Activated T-cell treated with anti-CD3 and anti-CD28 coated beads for 24 hours (primary cell): ENCODE measurements at regions not wholly inside any gene's neighbourhood (a gene's known extent, or its start where the extent isn't known, plus 50 kb on each side); places are given as distances from the start of the nearest gene placed in this dataset.
"Not testable (repeated sequence)": the region's sequence is repeated elsewhere in the genome, so short reads cannot be mapped to it uniquely, and the experiment has no call there.

Experiments used
- DNase-seq: peaks from one replicate; pipeline ENCODE4 v3.0.0-alpha.2; 2020; ENCODE audit warnings: low read depth

DNA sequence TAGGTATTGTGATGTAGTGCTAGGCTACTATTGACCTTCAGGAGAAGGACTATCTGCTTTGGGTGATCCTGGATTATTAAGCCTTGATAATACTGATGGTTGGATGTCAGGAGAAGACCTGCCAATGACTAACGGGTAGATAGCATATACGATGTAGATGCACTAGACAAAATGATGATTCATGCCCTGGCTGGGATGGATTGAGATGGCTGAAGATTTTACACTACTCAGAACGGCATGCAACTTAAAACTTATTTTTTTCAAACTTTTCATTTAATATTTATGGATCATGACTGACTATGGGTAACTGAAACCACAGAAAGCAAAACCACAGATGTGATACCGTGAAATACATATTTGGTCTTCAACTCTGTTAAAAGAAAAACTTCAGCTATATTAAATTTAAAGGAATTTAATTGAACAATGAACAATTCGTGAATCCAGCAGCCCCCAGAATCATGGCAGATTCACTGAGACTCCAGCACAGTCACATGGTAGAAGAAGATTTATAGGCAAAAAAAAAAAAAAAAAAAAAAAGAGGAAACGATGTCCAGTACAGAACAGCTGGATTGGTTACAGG is 124.6 kb upstream of the CDK13 start:
- no peak for DNase-seq

DNA sequence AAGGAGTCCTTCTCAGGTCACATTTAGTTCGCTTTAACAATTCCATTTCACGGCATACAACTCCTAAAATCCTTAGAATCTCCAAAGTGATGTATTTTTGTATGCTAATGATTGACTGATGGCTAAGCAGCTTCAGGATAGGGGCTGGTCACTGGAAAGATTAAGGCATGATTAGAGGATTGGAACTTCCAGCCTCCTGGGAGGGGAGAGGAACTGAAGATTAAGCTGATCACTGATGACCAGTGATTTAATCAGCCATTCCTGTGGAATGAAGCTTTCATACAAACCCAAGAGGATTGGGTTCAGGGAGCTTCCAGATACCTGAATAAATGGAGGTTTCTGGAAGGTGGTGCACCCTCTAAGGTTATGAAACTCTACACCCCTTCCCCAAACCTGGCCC is 123.9 kb upstream of the CDK13 start:
- no peak for DNase-seq

DNA sequence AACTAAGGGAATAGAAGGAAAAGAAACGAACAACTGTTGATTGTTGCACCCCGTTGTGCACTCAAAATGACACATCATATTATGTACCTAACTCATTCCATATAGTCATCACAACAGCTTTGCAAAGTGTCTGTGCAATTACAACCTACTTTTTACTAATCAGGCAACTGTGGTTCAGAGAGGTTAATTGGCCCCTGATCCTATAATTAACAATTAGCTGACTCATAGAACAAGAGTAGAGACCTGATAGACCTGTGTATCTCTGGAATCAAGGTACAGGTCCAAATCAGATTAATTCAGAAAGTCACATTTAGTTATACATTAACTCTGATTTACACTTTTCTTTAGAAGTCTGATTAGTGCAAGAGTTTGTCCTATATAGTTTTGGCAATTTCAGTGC is 122.5 kb upstream of the CDK13 start:
- no peak for DNase-seq

DNA sequence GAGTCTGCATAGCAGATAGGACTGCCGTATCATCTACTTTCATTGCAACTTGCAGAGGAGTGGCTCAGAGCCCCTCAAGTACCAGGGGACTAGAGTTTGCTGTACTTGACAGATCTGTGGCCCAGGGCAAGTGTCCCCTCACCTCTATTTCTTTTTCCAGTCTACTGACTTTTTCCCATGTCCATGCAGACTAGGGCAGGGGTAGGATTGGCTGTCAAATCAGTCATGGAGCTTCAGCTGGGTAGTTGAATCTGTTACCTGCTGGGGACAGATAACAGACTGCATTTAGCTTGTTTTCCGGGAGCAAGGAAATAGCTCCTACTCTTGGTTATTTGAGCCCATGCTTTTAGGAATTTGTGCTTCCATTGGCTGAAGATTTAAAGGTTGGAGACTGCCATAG is 121.0 kb upstream of the CDK13 start:
- no peak for DNase-seq

DNA sequence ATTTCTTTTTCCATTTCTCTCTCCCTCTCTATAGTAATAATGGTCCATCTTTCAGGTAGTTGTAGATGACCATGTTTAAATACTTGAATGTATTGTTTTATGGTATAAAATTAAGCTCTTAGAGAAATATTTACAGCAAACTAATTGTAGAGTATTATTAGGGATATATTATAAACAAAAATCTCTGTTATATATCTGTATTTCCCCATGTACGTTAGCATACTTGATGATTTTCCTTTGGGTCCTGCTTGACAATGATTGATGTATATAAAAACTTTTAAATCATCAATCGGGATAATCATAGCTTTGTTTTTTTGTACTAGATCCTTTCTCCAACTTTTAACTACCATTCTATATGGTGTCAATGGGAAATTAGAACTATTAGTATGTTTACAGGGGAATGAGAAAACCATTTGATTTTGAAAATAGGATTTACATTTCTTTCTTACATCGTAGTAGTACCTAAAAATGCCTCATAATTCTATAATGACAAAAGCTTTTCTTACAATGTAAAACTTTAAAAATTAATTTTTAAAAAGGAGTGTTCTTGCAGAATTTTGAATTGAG is 117.5 kb upstream of the CDK13 start:
- DNase-seq = no peak

DNA sequence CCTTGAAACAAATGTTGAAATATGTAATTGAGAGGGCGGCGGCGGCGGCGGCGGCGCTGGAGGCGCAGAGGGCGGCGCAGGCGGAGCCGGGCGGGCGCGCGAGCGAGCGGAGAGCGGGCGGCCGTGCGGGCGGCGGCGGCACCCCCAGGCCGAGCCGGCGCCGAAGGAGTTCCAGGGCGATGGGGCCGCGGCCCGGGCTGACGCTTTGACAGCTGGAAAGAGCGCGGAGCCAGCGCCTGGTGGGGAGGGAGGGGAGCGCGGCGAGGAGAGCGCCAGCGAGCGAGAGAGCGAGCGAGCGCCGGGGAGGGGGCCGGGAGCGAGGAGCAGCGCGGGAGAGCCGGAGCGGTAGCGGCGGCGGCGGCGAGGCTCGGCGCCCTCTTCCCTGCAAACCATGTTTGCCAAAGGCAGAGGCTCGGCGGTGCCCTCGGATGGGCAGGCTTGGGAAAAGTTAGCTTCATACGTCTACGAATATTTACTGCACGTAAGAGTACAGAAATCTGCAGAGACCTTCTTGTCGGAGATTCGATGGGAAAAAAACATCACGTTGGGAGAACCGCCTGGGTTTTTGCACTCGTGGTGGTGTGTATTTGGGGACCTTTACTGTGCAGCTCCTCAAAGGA is 116.8 kb upstream of the CDK13 start:
- DNase-seq = peak; percentile 22

DNA sequence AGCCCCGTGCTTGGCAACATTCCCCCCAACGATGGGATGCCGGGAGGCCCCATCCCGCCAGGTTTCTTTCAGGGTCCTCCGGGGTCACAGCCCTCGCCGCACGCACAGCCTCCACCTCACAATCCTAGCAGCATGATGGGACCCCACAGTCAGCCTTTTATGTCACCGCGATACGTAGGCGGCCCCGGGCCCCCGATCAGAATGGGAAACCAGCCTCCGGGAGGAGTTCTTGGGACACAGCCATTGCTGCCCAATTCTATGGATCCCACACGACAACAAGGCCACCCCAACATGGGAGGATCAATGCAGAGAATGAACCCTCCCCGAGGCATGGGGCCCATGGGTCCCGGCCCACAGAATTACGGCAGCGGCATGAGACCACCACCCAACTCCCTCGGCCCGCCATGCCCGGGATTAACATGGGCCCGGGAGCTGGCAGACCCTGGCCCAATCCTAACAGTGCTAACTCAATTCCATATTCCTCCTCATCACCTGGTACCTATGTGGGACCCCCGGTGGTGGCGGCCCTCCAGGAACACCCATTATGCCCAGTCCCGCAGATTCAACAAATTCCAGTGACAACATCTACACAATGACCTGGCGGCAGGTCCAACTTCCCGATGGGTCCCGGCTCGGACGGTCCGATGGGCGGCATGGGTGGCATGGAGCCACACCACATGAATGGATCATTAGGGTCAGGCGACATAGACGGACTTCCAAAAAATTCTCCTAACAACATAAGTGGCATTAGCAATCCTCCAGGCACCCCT is 116.0 kb upstream of the CDK13 start:
- not testable (repeated sequence) for DNase-seq

DNA sequence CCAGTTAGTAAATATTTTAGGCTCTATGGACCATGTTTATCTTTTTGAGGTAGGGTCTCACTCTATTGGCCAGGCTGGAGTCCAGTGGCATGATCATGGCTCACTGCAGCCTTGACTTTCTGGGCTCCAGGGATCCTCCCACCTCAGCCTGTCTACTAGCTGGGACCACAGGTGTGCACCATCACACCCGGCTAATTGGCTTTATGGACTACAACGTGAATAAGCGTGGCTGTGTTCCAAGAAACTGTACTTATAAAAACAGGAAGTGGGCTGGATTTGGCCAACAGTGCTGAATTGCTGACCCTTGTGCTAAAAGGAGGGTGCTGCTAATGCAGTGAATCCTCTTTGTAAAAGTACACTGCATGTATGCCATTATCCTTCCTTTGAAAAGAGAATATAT is 111.7 kb upstream of the CDK13 start:
- DNase-seq = no peak

DNA sequence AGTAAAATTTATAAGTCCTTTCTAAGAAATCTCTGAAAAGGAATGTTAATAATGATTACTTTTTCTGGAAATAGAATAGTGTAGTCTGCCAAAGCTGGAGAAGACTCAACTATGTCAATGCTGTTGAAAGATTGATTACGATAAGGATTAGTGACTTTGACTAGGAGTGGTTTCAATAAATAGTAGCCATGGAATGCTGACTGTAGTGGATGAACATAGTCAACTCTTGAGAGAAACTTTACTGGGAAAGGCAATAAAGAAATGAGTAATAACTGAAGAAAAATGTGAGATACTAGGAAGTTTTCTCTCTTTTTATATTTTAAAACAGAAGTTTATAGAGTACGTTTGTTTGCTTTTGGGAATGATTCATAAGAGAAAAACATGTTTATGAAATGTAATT is 105.0 kb upstream of the CDK13 start:
- no peak for DNase-seq

DNA sequence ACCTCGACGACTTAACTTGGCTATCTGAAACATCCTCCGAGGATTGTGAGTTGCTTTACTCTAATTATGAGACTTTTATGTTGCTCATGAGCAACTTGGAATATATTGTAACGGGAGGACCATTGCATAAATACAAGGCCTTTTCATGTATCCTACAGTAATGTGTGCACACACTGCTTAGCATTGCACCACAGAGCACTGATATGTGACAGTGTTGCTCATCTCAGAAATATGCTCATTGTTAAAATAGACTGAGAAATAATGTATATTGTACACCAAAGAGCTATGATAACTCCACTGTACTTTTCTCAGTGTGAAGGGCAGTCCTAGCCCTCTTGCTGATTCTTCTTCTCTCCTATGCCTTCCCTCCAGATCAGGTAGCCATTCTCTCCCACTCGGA is 102.8 kb upstream of the CDK13 start:
- DNase-seq = no peak

DNA sequence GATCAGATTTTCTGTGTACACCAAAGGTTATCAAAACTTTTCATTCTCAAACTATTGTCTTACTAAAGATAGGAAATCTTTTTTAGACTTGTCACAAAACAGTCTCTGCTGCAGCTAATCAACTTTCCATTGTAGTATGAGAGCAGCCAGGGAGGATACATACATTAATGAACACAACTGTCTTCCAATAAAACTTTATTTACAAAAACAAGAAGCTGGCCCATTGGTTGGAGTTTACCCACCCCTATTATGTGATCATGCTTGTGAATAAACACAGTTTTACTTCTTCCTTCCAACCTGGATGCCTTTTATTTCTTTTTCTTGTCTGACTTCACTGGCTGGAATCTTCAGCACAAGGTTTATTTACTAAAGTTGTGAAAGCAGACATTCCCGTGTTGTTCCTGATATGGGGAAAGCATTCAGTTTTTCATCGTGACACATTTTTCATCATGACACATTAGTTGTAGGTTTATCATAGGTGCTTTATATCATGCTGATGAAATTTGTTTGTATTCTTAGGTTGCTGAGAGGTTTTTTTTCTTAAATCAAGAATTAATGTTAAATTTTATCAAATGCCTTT is 98.5 kb upstream of the CDK13 start:
- DNase-seq = no peak

DNA sequence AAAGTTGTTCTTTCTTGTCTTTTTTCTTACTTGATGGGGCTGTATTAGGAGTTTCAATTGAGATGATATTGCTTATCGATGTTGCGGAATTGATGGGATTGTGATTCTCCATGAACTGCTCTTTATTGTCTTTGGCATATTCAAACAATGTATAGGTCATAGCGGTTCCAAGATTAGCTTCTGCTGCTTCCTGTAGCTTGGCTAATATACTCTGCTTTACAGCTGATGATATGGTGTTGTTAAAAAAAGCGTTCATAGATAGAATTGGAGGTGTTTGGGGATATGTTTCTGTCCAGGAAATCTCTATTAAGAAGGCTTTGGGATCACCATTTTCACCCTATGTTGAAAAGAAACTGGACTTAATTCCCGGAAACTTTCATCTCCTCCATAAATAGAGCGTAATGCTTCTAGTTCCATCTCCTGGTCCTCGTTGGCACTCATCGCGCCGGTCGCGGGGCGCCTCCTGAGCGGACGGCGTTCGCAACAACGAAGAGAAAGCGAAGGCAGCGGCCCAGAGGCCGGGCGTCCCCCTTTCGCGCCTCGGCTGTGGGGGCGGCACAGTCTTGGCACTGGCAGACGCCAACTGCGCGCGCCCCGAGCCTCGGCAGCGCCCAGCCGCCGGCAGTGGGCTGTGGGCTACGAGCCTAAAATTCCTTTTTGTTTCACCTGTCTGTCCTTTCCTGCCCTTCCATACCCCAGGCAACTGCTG is 95.3 kb upstream of the CDK13 start:
- not testable (repeated sequence) for DNase-seq

DNA sequence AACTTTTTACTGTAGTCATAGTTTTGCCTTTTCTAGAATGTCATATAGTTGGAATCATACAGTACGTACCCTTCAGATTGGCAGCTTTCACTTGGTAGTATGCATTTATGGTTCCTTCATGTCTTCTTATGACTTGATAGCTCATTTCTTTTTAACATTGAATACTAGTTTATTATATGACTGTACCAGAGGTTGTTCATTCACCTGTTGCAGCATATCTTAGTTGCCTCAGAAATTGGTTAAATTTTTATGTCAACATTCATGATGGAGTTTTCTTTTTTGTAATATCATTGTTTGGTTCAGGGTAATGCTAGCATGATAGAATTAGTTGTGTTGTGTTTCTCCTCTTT is 94.8 kb upstream of the CDK13 start:
- DNase-seq = no peak

DNA sequence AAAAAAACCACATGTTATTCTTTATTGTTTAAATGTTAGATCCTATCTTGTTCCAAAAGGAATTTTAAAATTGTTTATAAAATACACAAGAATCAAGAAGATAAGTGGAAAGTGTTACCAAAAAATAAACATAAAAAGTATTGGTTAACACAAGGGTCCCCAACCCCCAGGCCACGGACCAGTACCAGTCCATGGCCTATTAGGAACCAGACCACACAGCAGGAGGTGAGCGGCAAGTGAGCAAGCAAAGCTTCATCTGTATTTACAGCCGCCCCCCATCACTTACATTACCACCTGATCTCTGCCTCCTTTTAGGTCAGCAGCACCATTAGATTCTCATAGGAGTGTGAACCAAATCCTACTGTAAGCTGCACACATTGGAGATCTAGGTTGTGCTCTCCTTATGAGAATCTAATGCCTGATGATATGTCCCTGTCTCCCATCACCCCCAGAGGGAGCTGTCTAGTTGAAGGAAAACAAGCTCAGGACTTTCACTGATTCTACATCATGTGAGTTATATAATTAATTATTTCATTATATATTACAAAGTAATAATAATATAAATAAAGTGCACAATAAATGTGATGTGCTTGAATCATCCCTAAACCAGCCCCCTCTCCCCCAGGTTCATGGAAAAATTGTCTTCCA is 86.3 kb upstream of the CDK13 start:
- DNase-seq = not testable (repeated sequence)

DNA sequence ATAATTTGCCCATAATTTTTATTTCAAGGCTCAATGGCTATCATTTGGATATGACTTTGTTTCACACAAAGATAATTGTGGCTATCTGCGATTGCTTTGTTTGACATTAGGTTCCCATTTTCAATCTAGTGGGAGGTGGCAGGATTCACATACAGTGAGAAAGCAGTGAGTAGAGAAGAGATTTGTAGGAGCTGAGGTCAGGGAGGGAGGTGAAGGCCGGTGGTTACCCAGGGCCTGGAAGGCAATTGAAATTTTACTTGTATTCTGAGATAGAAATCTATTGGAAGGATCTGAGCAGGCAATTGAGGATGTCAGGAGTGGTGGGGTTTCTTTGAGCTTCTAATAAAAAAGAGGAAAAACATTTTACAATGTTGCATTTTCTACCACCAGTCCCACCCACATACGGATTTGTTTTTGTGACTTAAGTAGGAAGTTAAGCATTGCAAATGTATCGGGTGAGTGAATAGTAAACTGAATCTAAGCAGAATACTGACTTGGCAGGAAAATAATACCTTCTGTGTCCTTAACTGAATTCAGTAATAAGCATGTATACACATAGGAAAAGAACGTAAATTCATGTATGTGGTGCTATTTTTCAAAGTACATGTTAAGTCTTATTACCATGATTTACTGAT is 80.1 kb upstream of the CDK13 start:
- DNase-seq = not testable (repeated sequence)

DNA sequence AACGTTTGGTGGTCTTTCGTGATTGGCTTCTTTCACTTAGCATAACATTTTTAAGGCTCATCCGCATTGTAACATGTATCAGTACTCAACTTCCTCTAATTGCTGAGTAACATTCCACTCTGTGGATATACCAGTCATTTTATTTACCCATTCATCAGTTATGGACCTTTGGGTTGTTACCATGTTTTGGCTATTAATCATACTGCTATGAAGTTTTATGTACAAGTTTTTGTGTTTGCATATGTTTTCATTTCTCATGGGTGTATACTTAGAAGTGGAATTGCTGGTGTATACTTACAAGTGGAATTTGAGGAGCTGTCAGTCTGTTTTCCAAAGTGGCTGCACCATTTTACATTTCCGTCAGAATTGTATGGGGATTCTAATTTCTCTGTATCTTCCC is 78.4 kb upstream of the CDK13 start:
- DNase-seq = not testable (repeated sequence)

DNA sequence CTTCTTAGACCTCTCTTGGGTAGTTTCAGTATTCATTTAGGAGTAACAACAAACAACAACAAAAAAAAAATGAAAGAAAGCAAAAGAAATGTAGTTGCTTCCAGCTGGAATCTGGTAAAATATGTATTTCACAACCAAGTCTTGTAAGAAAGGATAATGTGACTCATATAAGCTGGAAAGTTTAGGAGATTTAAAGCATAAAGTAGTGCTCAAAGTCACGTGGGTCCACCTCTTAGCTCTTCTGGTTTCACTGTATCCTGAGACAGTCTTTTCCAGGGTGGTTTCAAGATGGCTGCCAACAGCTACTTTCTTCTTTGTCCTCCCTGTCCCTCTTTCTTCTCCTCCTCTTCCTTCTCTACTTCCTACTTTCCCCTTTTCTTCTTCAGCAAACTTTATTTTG is 69.5 kb upstream of the CDK13 start:
- DNase-seq = no peak

DNA sequence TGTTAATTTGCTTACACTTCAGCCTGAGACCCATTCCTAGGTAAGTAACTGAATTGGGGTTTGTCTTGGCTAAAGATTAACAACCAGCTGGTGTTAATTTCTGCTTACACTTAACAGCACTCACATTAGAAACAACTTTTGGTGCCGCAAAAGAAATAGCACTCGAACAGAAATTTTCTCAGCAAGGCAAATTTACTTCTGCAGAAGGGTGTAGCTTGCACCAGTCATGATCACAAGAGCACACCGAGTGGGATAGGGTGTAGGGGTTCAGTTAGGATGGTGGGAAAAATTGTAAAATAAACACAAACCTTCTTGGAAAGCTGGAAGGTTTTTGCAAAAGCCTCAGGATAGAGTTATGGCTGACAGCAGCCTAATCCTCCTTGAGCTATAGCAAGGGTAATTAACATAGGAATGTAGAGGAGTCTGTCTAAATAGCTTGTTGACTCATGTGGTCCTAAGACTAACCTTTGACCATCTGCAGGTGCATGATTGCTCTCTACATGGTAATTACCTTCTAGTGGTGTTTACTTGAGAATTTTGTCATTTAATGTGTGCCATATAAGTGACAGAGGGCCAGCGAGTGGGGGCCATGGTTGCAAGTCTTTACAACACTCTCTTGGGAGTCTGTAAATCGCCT is 67.8 kb upstream of the CDK13 start:
- DNase-seq = no peak

DNA sequence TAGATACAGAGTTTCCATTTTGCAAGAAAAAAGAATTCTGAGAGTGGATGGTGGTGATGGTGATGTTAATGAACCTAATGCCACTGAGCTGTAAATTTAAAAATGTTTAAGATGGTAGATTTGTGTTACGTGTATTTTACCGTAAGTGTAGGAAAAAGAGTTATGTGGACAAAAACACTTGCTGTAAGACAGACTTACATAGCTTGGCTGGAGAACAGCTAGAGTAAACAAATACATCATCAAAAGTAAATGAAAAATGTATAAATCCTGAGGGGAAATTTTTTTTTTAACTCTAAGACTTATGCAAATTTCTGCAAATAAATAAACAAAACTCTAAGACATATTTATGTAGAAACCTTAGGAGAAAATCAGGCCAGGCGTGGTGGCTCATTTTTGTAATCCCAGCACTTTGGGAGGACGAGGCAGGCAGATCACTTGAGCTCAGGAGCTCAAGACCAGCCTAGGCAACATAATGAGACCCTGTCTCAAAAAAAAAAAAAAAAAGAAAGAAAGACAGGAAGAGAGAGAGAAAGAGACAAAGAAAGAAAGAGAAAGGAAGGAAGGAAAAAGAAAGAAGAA is 66.2 kb upstream of the CDK13 start:
- no peak for DNase-seq

DNA sequence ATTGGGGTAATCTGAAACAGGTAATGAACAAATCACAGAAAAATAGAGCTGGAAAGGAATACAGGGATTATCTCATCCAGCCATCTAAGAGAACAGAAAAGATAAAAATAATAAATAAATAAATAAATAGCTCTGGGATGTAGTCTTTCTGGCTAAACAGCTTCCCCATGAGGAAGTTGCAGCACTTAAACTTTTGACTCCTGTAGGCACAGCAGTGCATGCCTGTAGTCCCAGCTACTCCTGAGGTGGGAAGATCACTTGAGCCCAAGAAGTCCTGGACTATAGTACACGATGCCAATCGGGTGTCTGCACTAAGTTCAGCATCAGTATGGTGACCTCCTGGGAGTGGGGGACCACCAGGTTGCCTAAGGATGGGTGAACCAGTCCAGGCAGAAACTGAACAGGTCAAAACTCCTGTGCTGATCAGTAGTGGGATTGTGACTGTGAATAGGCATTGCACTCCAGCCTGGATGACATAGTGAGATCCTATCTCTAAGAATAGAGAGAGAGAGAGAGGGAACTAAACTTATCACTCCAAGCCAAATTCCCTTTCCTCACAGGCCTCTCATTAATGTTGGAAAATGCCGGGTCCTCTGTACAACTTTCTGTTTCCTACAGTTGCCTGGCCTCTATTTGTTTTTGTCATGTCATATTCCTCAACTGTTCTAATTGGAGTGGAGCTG is 61.7 kb upstream of the CDK13 start:
- DNase-seq = no peak
